MM.1S (cell line): ENCODE measurements at regions not wholly inside any gene's neighbourhood (a gene's known extent, or its start where the extent isn't known, plus 50 kb on each side); places are given as distances from the start of the nearest gene placed in this dataset.
"Not testable (repeated sequence)": the region's sequence is repeated elsewhere in the genome, so short reads cannot be mapped to it uniquely, and the experiment has no call there.

ENCODE experiments used
- DNase-seq: peaks from one replicate; pipeline ENCODE4 v3.0.0-alpha.2; 2015
- H2AFZ ChIP-seq: fragments of 300-600 bp; sonication (generic); 2 replicates; pipeline ENCODE4 v1.6.0; 2016; ENCODE audit warnings: antibody characterized with exemption, low read length
- H3F3A ChIP-seq: fragments of 300-600 bp; sonication (generic); 2 replicates; pipeline ENCODE4 v1.6.1; 2016; ENCODE audit warnings: mild to moderate bottlenecking, antibody characterized with exemption, low read length, moderate library complexity, mixed read lengths; ENCODE audit not compliant: insufficient read depth
- H3K27ac ChIP-seq: fragments of 300-600 bp; sonication (generic); 2 replicates; pipeline ENCODE4 v1.5.1; 2016; ENCODE audit warnings: mild to moderate bottlenecking, low read length
- H3K27me3 ChIP-seq: fragments of 300-600 bp; sonication (generic); replicated peaks from 2 replicates; pipeline ENCODE4 v1.6.0; 2016; ENCODE audit warnings: low read length; ENCODE audit not compliant: insufficient read depth
- H3K36me3 ChIP-seq: fragments of 300-600 bp; sonication (generic); replicated peaks from 2 replicates; pipeline ENCODE4 v1.6.1; 2016; ENCODE audit warnings: mild to moderate bottlenecking, low read length, mixed read lengths; ENCODE audit not compliant: insufficient read depth
- H3K4me1 ChIP-seq: fragments of 300-600 bp; sonication (generic); 2 replicates; pipeline ENCODE4 v1.6.1; 2016; ENCODE audit warnings: low read length, mixed read lengths
- H3K4me2 ChIP-seq: fragments of 300-600 bp; sonication (generic); 2 replicates; pipeline ENCODE4 v1.6.0; 2016; ENCODE audit warnings: low read depth, low read length
- H3K4me3 ChIP-seq: fragments of 300-600 bp; sonication (generic); 2 replicates; pipeline ENCODE4 v1.5.1; 2016; ENCODE audit warnings: low read length, mixed read lengths
- H3K79me2 ChIP-seq: fragments of 300-600 bp; sonication (generic); 2 replicates; pipeline ENCODE4 v1.6.1; 2016; ENCODE audit warnings: mixed run types, low read length, mixed read lengths
- H3K9ac ChIP-seq: fragments of 300-600 bp; sonication (generic); 2 replicates; pipeline ENCODE4 v1.6.1; 2016; ENCODE audit warnings: low read length, mixed read lengths
- H3K9me2 ChIP-seq: fragments of 300-600 bp; sonication (generic); replicated peaks from 2 replicates; pipeline ENCODE4 v1.6.1; 2016; ENCODE audit warnings: mild to moderate bottlenecking, low read length, mixed read lengths; ENCODE audit not compliant: insufficient read depth
- H3K9me3 ChIP-seq: fragments of 300-600 bp; sonication (generic); replicated peaks from 2 replicates; pipeline ENCODE4 v1.6.1; 2016; ENCODE audit warnings: mild to moderate bottlenecking, low read length, mixed read lengths; ENCODE audit not compliant: insufficient read depth
- H4K20me1 ChIP-seq: fragments of 300-600 bp; sonication (generic); 2 replicates; pipeline ENCODE4 v1.6.1; 2016; ENCODE audit warnings: mild to moderate bottlenecking, low read length, moderate library complexity, mixed read lengths; ENCODE audit not compliant: insufficient read depth
- EZH2 ChIP-seq: fragments of 300-600 bp; sonication (generic); optimal IDR thresholded peaks from 2 replicates; pipeline ENCODE3; 2017; ENCODE audit warnings: low read depth, mild to moderate bottlenecking, antibody characterized with exemption, low read length, mixed read lengths
- EZH2phosphoT487 ChIP-seq: fragments of 300-600 bp; sonication (generic); IDR thresholded peaks from 2 replicates; pipeline ENCODE4 v1.6.1; 2018; ENCODE audit warnings: antibody characterized with exemption, low read length
- TF ChIP-seq, protein P1 (sequence below): fragments of 300-600 bp; sonication (generic); IDR thresholded peaks from 2 replicates; pipeline ENCODE4 v1.5.1; 2016; ENCODE audit warnings: antibody characterized with exemption, low read length, mixed read lengths

DNA sequence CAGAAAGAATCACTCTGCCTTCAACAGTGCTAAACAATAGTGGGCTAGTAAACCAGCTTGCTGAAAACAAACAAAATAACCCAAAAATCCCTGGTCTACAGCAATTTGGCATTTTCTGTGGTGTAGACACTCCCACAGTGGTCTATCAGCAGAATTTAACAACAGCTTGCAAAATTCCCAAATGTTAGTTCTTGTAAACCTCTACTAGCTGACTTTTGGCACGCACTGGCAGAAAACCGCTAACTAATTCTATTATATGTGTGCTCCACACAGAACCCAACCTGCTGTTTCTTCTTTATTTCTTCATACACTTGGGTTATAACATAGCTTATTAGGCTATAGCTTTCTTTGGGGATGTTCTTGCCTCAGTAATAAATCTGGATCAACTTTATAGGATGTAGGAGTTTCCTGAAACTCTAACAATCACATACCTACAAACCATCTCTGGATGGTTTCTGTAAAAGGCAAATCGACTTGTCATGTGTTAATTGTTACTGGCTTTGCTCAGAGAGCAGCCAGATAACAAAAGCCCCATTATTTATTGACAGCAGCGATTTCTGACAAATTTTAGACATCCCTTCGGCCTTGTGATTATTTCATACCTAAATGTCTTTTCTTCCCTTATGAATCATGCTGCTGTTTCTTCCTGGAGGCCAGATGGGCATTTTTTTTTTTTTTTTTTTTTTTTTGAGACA is 82.7 kb upstream of the NAA35 start:
- Histone ChIP-seq H3K9ac (no peak overlapping the region), H3K4me2 (no peak overlapping the region), H3K27ac (no peak overlapping the region), H3K36me3 (no peaks in the 10 kb centered on the region), H3K9me2 (no peaks in the 10 kb centered on the region), H4K20me1 (no peaks in the 10 kb centered on the region), H3K9me3 (no peaks in the 10 kb centered on the region), H3K27me3 (no peaks in the 10 kb centered on the region), H3K4me1 (no peaks in the 10 kb centered on the region), H2AFZ (no peak overlapping the region), H3K79me2 (no peaks in the 10 kb centered on the region), H3F3A (no peaks in the 10 kb centered on the region), H3K4me3 (no peak overlapping the region)
- no peak for TF ChIP-seq EZH2phosphoT487
- TF ChIP-seq, protein P1, sequence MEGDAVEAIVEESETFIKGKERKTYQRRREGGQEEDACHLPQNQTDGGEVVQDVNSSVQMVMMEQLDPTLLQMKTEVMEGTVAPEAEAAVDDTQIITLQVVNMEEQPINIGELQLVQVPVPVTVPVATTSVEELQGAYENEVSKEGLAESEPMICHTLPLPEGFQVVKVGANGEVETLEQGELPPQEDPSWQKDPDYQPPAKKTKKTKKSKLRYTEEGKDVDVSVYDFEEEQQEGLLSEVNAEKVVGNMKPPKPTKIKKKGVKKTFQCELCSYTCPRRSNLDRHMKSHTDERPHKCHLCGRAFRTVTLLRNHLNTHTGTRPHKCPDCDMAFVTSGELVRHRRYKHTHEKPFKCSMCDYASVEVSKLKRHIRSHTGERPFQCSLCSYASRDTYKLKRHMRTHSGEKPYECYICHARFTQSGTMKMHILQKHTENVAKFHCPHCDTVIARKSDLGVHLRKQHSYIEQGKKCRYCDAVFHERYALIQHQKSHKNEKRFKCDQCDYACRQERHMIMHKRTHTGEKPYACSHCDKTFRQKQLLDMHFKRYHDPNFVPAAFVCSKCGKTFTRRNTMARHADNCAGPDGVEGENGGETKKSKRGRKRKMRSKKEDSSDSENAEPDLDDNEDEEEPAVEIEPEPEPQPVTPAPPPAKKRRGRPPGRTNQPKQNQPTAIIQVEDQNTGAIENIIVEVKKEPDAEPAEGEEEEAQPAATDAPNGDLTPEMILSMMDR = no peak
- TF ChIP-seq EZH2 = no peak
- no peak for DNase-seq

- H3F3A ChIP-seq = no peaks in the 10 kb centered on the region
- no peaks in the 10 kb centered on the region for H4K20me1 ChIP-seq
- no peaks in the 10 kb centered on the region for H3K27me3 ChIP-seq
- H3K9me2 ChIP-seq = no peaks in the 10 kb centered on the region
- H3K9ac ChIP-seq = no peak overlapping the region
- H3K27ac ChIP-seq = no peak overlapping the region
- no peak for DNase-seq
- no peaks in the 10 kb centered on the region for H3K36me3 ChIP-seq
- H2AFZ ChIP-seq = no peak overlapping the region
- no peak overlapping the region for H3K4me2 ChIP-seq
- no peak overlapping the region for H3K4me3 ChIP-seq
- no peaks in the 10 kb centered on the region for H3K9me3 ChIP-seq
- H3K79me2 ChIP-seq = no peaks in the 10 kb centered on the region
- TF ChIP-seq EZH2phosphoT487 (no peak), EZH2 (no peak)
- TF ChIP-seq, protein P1 = no peak
- H3K4me1 ChIP-seq = no peaks in the 10 kb centered on the region
Observed at GRCh38 chr9:85859765-85860164, 81.2 kb upstream of the NAA35 start.

- H3K9ac ChIP-seq, H3F3A ChIP-seq, H3K27ac ChIP-seq, H3K9me2 ChIP-seq, H3K4me2 ChIP-seq, H3K36me3 ChIP-seq, DNase-seq, H3K4me3 ChIP-seq, H3K4me1 ChIP-seq, H2AFZ ChIP-seq, H3K79me2 ChIP-seq, H3K9me3 ChIP-seq, H4K20me1 ChIP-seq, H3K27me3 ChIP-seq: not testable (repeated sequence)
Observed at GRCh38 chr9:85861882-85862281, 79.1 kb upstream of the NAA35 start.

- Histone ChIP-seq H3K79me2 (no peaks in the 10 kb centered on the region), H3K4me1 (no peaks in the 10 kb centered on the region), H3K9me3 (no peaks in the 10 kb centered on the region), H3K9me2 (no peaks in the 10 kb centered on the region), H4K20me1 (no peaks in the 10 kb centered on the region), H2AFZ (no peak overlapping the region), H3K9ac (no peak overlapping the region), H3K4me3 (no peak overlapping the region), H3K27me3 (no peaks in the 10 kb centered on the region), H3K36me3 (no peaks in the 10 kb centered on the region), H3K27ac (no peak overlapping the region), H3F3A (no peaks in the 10 kb centered on the region), H3K4me2 (no peak overlapping the region)
- DNase-seq = no peak
- TF ChIP-seq, protein P1 = no peak
- no peak for TF ChIP-seq EZH2phosphoT487
- no peak for TF ChIP-seq EZH2
Observed at GRCh38 chr9:85863875-85864274, 77.1 kb upstream of the NAA35 start.
